Upper lobe of right lung (tissue), 1 donor: ENCODE measurements at regions not wholly inside any gene's neighbourhood (a gene's known extent, or its start where the extent isn't known, plus 50 kb on each side); places are given as distances from the start of the nearest gene placed in this dataset.

ENCODE experiments used
- ATAC-seq: fragments of 200-7000 bp; cut with Tn5 transposase; one replicate; pipeline ENCODE4 v1.9.1; 2020; ENCODE audit warnings: mild to moderate bottlenecking, moderate library complexity
- DNase-seq: peaks from one replicate; pipeline ENCODE4 v3.0.0-alpha.2; 2020
- H3K27ac ChIP-seq: fragments of 200-600 bp; one replicate; pipeline ENCODE4 v1.8.0; 2022
- H3K27me3 ChIP-seq: fragments of 200-600 bp; one replicate; pipeline ENCODE4 v1.8.0; 2022; ENCODE audit warnings: mild to moderate bottlenecking
- H3K36me3 ChIP-seq: fragments of 200-600 bp; one replicate; pipeline ENCODE4 v1.8.0; 2022
- H3K4me1 ChIP-seq: fragments of 200-600 bp; one replicate; pipeline ENCODE4 v1.8.0; 2022
- H3K4me3 ChIP-seq: fragments of 200-600 bp; one replicate; pipeline ENCODE4 v1.8.0; 2022; ENCODE audit warnings: mild to moderate bottlenecking
- H3K9me3 ChIP-seq: fragments of 200-600 bp; one replicate; pipeline ENCODE4 v1.8.0; 2022
- intact Hi-C: fragments of 100-400 bp; cut with DNase I; formaldehyde crosslinking; loops from one replicate; pipeline ENCODE4 v1.11.0; 2022
- TF ChIP-seq, protein P1 (sequence below): fragments of 200-600 bp; IDR thresholded peaks from one replicate; pipeline ENCODE4 v1.8.0; 2022; ENCODE audit warnings: antibody characterized with exemption
- donor health status: DM: no; HTN: yes; CAD: no; lungs with severe emphysema.

DNA sequence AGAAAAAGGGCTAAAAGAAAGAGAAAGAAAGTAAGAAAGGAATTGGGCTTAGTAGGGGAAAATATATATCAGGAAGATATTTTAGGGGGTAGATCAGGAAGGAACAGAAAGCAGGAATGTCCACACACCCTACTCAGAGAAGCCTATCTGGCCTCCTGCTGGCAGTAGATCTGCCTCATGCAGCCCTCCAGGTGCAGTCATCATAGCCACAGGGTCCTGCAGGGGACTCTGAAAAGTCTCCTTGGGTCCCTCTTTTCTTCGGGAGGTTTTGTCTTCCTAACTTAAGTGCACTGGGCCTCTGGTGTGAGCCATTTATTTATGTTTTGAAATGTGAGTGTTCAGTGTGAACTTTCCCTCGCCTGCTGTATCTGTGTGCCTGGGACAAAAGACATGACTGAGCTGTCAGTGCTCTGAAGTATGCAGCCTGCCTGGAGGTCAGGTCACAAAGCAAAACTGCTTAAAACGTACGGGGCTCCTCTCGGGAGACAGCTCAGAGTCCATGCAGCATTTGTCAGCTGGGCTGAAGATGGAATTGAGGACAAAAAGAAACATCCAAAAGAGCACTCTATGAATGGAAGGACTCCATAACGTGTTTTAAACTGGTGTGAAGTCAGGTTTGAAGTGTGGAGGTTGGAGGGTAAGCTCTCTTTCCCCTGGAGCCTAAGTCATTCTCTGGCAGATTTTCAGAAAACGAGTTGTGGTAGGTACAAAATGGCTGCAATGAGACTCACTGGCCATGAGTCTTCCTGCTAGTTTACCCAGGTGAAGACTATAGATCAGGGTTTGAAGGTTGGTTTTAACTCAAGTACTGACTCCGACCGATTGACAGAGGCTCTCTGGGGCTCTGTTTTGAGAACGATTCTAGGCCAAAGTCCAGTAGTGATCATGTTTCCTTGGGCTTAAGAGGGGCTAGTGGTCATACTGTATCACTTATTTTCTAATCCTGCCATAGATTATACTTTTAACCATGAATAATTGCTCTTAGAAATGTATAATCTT, 151.8 kb upstream of the GDNF start:
- no peaks in the 10 kb centered on the region for H3K4me1 ChIP-seq
- no peaks in the 10 kb centered on the region for H3K36me3 ChIP-seq
- no peak overlapping the region for H3K27ac ChIP-seq
- TF ChIP-seq, protein P1, sequence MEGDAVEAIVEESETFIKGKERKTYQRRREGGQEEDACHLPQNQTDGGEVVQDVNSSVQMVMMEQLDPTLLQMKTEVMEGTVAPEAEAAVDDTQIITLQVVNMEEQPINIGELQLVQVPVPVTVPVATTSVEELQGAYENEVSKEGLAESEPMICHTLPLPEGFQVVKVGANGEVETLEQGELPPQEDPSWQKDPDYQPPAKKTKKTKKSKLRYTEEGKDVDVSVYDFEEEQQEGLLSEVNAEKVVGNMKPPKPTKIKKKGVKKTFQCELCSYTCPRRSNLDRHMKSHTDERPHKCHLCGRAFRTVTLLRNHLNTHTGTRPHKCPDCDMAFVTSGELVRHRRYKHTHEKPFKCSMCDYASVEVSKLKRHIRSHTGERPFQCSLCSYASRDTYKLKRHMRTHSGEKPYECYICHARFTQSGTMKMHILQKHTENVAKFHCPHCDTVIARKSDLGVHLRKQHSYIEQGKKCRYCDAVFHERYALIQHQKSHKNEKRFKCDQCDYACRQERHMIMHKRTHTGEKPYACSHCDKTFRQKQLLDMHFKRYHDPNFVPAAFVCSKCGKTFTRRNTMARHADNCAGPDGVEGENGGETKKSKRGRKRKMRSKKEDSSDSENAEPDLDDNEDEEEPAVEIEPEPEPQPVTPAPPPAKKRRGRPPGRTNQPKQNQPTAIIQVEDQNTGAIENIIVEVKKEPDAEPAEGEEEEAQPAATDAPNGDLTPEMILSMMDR: no peak
- DNase-seq (no peak), ATAC-seq (no peak)
- no peak overlapping the region for H3K4me3 ChIP-seq
- H3K9me3 ChIP-seq: no peaks in the 10 kb centered on the region
- no peaks in the 10 kb centered on the region for H3K27me3 ChIP-seq
- intact Hi-C loops: no loop called here

DNA sequence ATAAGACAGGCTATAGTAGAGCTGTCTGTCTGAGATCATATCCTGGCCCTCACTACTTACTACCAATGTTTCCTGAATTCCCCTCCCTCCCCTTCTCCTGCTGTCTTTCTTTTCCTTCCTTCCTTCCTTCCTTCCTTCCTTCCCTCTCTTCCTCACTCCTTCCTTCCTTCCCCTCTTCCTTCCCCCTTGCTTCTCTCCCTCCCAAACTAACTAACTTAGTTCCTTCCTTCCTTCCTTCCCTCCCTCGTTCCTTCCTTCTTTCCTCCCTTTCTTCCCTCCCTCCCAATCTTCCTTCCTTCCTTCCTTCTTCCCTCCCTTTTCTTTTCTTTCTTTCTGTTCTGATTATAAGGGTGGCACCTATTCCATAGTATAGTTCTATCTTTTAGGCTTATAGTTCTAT, 150.0 kb upstream of the GDNF start:
- TF ChIP-seq, protein P1: no peak
- Histone ChIP-seq H3K4me3 (no peak overlapping the region), H3K27me3 (no peaks in the 10 kb centered on the region), H3K36me3 (no peaks in the 10 kb centered on the region), H3K4me1 (no peaks in the 10 kb centered on the region), H3K27ac (no peak overlapping the region), H3K9me3 (no peaks in the 10 kb centered on the region)
- ATAC-seq (no peak), DNase-seq (no peak)
- intact Hi-C loops: no loop called here

DNA sequence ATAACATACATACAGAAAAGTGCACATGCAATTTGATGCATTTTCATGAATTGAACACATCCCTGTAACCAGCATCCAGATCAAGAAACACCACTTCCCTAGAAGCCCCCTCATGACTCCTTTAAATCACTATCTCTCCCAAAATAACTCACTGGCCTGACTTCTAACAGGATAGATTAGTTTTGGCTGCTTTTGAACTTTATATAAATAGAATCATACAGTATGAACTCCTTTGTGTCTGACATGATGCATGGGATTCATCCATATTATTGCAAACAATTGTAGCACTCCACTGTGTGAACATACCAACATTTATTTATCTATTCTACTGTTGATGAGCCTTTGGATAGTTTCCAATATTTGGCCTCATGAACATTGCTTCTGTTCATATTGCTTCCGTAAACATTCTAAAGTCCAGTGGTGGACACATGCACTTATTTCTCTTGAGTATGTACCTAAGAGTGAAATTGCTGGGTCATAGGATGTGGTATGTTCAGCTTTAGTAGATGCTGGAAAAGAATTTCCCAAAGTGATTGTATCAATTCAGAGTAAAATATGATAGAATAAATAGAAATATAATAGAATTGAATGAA, 148.7 kb upstream of the GDNF start:
- Histone ChIP-seq H3K4me3 (no peak overlapping the region), H3K9me3 (no peaks in the 10 kb centered on the region), H3K27ac (no peak overlapping the region), H3K4me1 (no peaks in the 10 kb centered on the region), H3K36me3 (no peaks in the 10 kb centered on the region), H3K27me3 (no peaks in the 10 kb centered on the region)
- intact Hi-C loops: no loop called here
- TF ChIP-seq, protein P1: no peak
- DNase-seq (no peak), ATAC-seq (no peak)

DNA sequence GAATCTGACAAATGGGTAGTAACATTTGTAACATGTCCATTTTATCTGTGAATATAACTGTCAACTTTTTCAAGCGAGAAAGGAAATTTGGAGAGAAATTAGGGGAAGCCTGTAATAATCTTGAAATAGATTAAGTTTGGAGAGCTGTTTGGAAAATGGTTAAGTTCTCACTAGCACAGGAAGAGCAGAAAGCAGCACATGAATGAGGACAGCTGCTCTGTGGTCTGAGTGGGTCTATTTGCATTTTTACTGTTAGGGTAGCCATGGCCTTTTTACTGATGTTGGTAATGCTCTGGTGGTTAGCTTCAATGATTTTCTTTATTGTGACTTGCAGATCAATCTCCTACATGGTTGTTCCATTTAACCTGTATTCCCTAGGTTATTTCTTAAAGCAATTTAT, 144.5 kb upstream of the GDNF start:
- DNase-seq: no peak

DNA sequence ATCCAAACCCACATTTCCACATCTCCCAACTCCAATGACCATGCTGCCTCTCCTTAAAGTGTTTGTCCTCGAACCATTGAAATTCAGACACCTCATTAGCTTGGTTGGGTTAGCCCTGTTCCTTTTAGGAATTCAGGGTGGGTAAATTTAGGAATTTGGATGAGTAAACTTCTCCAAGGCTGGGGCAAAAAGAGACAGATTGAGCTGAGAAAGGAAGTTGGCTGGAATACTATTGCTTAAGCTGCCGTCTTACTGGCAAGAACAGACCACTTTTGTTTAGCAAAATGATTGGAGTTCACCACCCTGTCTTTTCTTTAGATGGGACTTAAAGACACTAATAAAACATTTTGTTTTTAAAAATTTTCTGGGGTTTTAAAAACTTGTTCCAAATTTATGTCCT, 143.6 kb upstream of the GDNF start:
- ATAC-seq (no peak), DNase-seq (no peak)
- Histone ChIP-seq H3K27me3 (no peaks in the 10 kb centered on the region), H3K4me3 (no peak overlapping the region), H3K9me3 (no peaks in the 10 kb centered on the region), H3K4me1 (no peaks in the 10 kb centered on the region), H3K27ac (no peak overlapping the region), H3K36me3 (no peaks in the 10 kb centered on the region)
- intact Hi-C loops: no loop called here
- TF ChIP-seq, protein P1: no peak

More for the DNA sequence above, 144.5 kb upstream of the GDNF start:
- no peak for ATAC-seq
- Histone ChIP-seq H3K27me3 (no peaks in the 10 kb centered on the region), H3K36me3 (no peaks in the 10 kb centered on the region), H3K4me3 (no peak overlapping the region), H3K9me3 (no peaks in the 10 kb centered on the region), H3K27ac (no peak overlapping the region), H3K4me1 (no peaks in the 10 kb centered on the region)
- intact Hi-C loops: no loop called here
- TF ChIP-seq, protein P1: no peak
